ENCODE measurements at regions not wholly inside any gene's neighbourhood (a gene's known extent, or its start where the extent isn't known, plus 50 kb on each side); places are given as distances from the start of the nearest gene placed in this dataset.

- H3K4me3 ChIP-seq (replicated peaks; ENCODE audit: low read depth, low read length): no peak overlapping the region
- DNase-seq (ENCODE audit: low read depth): peak; percentile 8
- no peak for TF ChIP-seq CTCF (IDR thresholded peaks at IDR 0.05; ENCODE audit: low read length, missing control alignments)
Measured at GRCh38 chr11:23124249-23124648, 264.0 kb upstream of the CCDC179 start.

- H3K4me3 ChIP-seq (replicated peaks; ENCODE audit: low read depth, low read length): no peak overlapping the region
- DNase-seq (ENCODE audit: low read depth): peak; percentile 38
- TF ChIP-seq CTCF (IDR thresholded peaks at IDR 0.05; ENCODE audit: low read length, missing control alignments): no peak
Measured at GRCh38 chr11:23124996-23125395, 264.7 kb upstream of the CCDC179 start.

- no peak for TF ChIP-seq CTCF (IDR thresholded peaks at IDR 0.05; ENCODE audit: low read length, missing control alignments)
- DNase-seq (ENCODE audit: low read depth): no peak
- H3K4me3 ChIP-seq (replicated peaks; ENCODE audit: low read depth, low read length): no peak overlapping the region
Measured at GRCh38 chr11:23127706-23128105, 267.4 kb upstream of the CCDC179 start.

GRCh38 chr11:23134627-23135026, 274.4 kb upstream of the CCDC179 start:
- H3K4me3 ChIP-seq (replicated peaks; ENCODE audit: low read depth, low read length): no peak overlapping the region
- DNase-seq (ENCODE audit: low read depth): no peak
- no peak for TF ChIP-seq CTCF (IDR thresholded peaks at IDR 0.05; ENCODE audit: low read length, missing control alignments)

- TF ChIP-seq CTCF (IDR thresholded peaks at IDR 0.05; ENCODE audit: low read length, missing control alignments): no peak
- H3K4me3 ChIP-seq (replicated peaks; ENCODE audit: low read depth, low read length): no peak overlapping the region
- no peak for DNase-seq (ENCODE audit: low read depth)
Measured at GRCh38 chr11:23138761-23139160, 278.5 kb upstream of the CCDC179 start.

GRCh38 chr11:23143022-23143421, 282.7 kb upstream of the CCDC179 start:
- TF ChIP-seq CTCF (IDR thresholded peaks at IDR 0.05; ENCODE audit: low read length, missing control alignments): no peak
- DNase-seq (ENCODE audit: low read depth): no peak
- H3K4me3 ChIP-seq (replicated peaks; ENCODE audit: low read depth, low read length): no peak overlapping the region

GRCh38 chr11:23151819-23152218, 291.5 kb upstream of the CCDC179 start:
- H3K4me3 ChIP-seq (replicated peaks; ENCODE audit: low read depth, low read length): no peak overlapping the region

More at GRCh38 chr11:23151819-23152218, 291.5 kb upstream of the CCDC179 start:
- DNase-seq (ENCODE audit: low read depth): peak; percentile 1
- no peak for TF ChIP-seq CTCF (IDR thresholded peaks at IDR 0.05; ENCODE audit: low read length, missing control alignments)

All from fibroblast of pulmonary artery (primary cell).